HG02852 (cell line): ENCODE measurements at regions not wholly inside any gene's neighbourhood (a gene's known extent, or its start where the extent isn't known, plus 50 kb on each side); places are given as distances from the start of the nearest gene placed in this dataset.

Source experiments
- ATAC-seq: cut with Tn5 transposase; IDR thresholded peaks from one replicate; pipeline ENCODE4 v1.9.1; 2021; ENCODE audit warnings: mild to moderate bottlenecking, moderate library complexity; ENCODE audit not compliant: unreplicated experiment

- no peak for ATAC-seq
These were observed 81.8 kb upstream of the MEF2C start for GRCh38 chr5:88964831-88965230.

- no peak for ATAC-seq
These were observed 74.0 kb upstream of the MEF2C start for GRCh38 chr5:88957013-88957412.

- no peak for ATAC-seq
These were observed 73.4 kb upstream of the MEF2C start for GRCh38 chr5:88956416-88956815.

- no peak for ATAC-seq
These were observed 72.4 kb upstream of the MEF2C start for GRCh38 chr5:88955403-88955802.

GRCh38 chr5:88954511-88954910 lies 71.5 kb upstream of the MEF2C start:
- no peak for ATAC-seq

GRCh38 chr5:88952996-88953643 lies 70.1 kb upstream of the MEF2C start:
- no peak for ATAC-seq

GRCh38 chr5:88952344-88952743 lies 69.4 kb upstream of the MEF2C start:
- ATAC-seq, result no peak

- no peak for ATAC-seq
These were observed 68.5 kb upstream of the MEF2C start for GRCh38 chr5:88951457-88951856.

GRCh38 chr5:88948746-88949600 lies 66.0 kb upstream of the MEF2C start:
- no peak for ATAC-seq

GRCh38 chr5:88944751-88945531 lies 62.0 kb upstream of the MEF2C start:
- ATAC-seq, result no peak

- no peak for ATAC-seq
These were observed 58.6 kb upstream of the MEF2C start for GRCh38 chr5:88941581-88941980.

GRCh38 chr5:88940713-88941112 lies 57.7 kb upstream of the MEF2C start:
- no peak for ATAC-seq

GRCh38 chr5:88939300-88939699 lies 56.3 kb upstream of the MEF2C start:
- ATAC-seq, result no peak

GRCh38 chr5:88938488-88938887 lies 55.5 kb upstream of the MEF2C start:
- ATAC-seq, result no peak

GRCh38 chr5:88937406-88937805 lies 54.4 kb upstream of the MEF2C start:
- ATAC-seq, result no peak

GRCh38 chr5:88934439-88934838 lies 51.5 kb upstream of the MEF2C start:
- no peak for ATAC-seq
